ENCODE measurements at regions not wholly inside any gene's neighbourhood (a gene's known extent, or its start where the extent isn't known, plus 50 kb on each side); places are given as distances from the start of the nearest gene placed in this dataset.

DNA sequence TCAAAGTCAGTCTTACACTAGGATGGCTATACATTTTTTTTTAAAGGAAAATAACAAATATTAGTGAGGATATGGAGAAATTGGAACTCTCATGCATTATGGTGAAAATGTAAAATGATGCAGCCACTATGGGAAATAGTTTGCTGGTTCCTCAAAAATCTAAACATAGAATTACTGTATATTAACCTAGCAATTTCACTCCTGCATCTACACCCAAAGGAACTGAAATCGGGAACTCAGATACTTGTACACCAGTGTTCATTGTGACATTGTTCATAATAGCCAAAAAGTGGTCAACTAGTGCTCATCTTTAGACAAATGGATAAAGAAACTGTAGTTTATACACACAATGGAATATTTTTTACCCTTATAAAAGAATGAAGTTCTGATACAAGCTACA lies 110.7 kb downstream of the UTRN start:
- TF ChIP-seq ZFX (IDR thresholded peaks at IDR 0.05) = no peak
- TF ChIP-seq, protein P1, sequence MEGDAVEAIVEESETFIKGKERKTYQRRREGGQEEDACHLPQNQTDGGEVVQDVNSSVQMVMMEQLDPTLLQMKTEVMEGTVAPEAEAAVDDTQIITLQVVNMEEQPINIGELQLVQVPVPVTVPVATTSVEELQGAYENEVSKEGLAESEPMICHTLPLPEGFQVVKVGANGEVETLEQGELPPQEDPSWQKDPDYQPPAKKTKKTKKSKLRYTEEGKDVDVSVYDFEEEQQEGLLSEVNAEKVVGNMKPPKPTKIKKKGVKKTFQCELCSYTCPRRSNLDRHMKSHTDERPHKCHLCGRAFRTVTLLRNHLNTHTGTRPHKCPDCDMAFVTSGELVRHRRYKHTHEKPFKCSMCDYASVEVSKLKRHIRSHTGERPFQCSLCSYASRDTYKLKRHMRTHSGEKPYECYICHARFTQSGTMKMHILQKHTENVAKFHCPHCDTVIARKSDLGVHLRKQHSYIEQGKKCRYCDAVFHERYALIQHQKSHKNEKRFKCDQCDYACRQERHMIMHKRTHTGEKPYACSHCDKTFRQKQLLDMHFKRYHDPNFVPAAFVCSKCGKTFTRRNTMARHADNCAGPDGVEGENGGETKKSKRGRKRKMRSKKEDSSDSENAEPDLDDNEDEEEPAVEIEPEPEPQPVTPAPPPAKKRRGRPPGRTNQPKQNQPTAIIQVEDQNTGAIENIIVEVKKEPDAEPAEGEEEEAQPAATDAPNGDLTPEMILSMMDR (conservative IDR thresholded peaks at IDR 0.05) = no peak
- H3K27ac ChIP-seq = no peak overlapping the region

DNA sequence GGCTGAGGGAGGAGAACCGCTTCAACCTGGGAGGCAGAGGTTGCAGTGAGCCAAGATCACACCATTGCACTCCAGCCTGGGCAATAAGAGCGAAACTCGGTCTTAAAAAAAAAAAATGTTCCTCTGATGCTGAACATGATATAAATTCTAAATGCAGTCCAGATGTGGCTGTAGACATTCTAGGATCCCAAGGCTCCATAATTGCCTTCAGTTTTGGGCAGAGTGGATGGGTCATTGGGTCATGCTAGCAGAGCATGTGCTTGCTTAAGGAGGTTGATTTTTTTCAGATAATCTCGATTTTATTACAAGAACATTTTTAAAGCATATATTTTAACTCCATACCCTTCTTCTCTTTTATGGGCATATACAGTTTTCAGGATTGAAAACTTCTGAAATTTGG lies 112.0 kb downstream of the UTRN start:
- TF ChIP-seq, protein P1 (conservative IDR thresholded peaks at IDR 0.05) = no peak
- no peak for TF ChIP-seq ZFX (IDR thresholded peaks at IDR 0.05)

DNA sequence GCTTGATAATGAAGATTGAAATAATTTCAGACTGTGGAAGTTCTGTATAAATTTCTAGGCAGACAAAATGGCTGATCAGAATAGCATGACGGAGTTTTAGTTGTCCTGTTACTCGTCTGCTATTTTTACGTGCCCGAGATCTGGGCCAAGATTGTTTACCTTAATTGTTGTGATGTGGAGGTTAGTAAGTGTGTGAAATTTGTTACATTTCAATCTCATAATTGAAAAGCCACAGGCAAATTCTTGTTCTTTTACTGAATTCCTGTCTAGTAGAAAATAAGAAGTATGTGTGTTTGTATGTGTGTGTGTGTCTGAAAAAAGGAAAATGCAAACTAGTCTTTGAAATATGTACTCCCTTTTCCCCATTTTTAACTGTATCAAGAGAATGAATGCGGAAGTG lies 115.2 kb downstream of the UTRN start:
- no peak overlapping the region for H3K27ac ChIP-seq
- TF ChIP-seq, protein P1 (conservative IDR thresholded peaks at IDR 0.05) = no peak
- no peak for TF ChIP-seq ZFX (IDR thresholded peaks at IDR 0.05)

More for the DNA sequence above, 112.0 kb downstream of the UTRN start:
- no peak overlapping the region for H3K27ac ChIP-seq

DNA sequence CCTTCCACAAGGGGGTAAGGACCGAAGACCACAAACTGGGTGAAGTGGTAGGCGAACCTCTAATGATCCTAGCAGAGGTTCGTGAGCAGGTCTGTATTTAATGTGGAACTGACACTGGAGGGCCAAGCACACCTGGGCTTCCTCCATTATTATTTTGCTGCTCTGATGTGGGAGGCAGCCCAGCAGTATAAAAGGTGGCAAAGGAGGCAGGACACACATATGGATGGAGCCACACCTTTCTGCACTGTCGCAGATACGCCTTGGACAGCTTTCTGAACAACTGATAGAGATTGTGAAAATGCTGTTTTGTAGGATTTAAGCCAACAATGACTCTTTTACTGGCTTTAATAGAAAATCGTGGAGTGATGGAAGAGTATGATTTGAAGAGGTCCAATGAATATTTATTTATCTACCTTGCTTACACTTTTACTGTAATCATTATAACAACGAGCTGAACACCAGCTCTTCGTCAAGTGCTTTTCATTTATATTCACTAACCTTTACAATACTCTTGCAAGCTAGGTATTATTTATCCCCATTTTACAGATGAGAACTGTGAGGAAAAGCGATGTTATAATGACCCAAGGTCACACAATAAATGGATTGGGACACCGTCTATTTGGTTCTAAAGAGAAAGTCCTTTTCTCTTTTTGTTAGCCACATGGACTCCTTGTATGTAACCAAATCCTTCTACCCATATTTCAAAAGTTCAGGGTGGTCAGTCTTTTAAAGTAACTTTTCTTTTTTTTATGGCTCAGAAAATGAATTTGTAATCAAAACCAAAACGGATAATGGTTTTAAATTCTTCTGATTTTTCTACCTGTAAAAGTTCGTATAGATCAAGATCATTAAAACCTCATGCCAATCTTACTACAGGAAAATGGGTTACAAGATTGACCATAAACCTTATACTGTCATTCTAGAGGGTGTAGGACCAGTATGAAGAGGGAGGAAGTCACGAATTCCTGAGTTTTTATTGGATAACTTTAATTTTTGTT lies 116.9 kb downstream of the UTRN start:
- H3K27ac ChIP-seq = no peak overlapping the region
- TF ChIP-seq, protein P1 (conservative IDR thresholded peaks at IDR 0.05) = no peak
- no peak for TF ChIP-seq ZFX (IDR thresholded peaks at IDR 0.05)

DNA sequence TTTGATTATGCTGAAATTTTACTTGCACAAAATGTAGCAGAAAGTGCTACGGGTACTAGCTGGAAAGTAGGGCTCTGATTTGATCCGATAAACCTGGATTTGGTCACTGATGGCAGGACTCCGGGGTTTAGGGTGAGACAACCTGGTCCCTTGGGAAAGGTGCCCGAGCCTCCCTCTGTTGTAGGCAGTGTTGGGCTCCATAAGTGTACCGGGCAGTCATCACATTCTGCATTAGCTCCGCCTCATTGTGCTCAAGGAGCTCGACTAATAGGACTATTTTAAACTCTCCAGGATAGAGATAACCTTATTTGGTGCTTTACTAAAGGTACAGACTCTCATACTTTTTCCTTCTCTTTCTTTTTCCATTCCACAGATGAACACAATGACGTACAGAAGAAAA lies 117.6 kb downstream of the UTRN start:
- TF ChIP-seq, protein P1 (conservative IDR thresholded peaks at IDR 0.05) = no peak
- no peak for TF ChIP-seq ZFX (IDR thresholded peaks at IDR 0.05)
- H3K27ac ChIP-seq = no peak overlapping the region

DNA sequence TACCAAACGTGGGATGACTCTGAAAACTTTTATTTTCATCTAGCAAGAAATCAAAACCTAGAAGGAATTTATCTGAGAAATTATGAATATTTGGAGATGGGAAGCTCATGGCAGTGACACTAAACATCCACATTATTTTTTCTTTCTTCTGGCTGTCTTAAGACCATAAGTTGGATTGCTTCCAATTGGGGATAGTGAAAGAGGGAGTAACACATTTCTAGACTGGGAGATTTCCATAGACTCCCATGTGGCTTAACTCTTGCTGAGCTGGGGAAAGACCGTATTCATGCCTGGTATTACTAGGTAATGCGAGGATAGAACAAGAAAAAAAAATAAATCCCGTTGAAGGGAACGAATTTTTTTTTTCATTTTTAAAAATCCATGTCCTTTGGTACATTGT lies 120.0 kb downstream of the UTRN start:
- no peak overlapping the region for H3K27ac ChIP-seq
- TF ChIP-seq, protein P1 (conservative IDR thresholded peaks at IDR 0.05) = no peak
- TF ChIP-seq ZFX (IDR thresholded peaks at IDR 0.05) = no peak

DNA sequence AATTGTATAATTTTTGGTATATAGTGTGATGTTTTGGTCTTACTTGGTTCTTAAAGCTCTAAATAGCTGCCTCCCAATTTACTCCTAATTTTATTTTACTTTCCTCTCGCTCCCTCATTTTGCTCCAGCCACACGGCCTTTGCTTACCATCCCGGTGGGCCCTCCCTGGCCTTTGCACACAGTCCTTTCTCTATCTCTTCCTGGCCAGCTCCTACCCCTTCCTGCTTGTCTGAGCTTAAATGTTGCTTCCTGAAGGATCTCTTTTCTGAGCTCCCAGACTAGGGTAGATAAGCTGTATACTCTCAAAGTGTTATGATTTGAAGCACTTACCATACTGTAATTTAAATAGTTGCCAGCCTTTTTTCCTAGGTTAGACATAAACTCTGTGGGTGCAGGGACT lies 121.7 kb downstream of the UTRN start:
- no peak overlapping the region for H3K27ac ChIP-seq
- TF ChIP-seq ZFX (IDR thresholded peaks at IDR 0.05) = no peak
- TF ChIP-seq, protein P1 (conservative IDR thresholded peaks at IDR 0.05) = no peak

Data from C4-2B (cell line).